Naive thymus-derived CD4-positive, alpha-beta T cell (primary cell): ENCODE measurements at regions not wholly inside any gene's neighbourhood (a gene's known extent, or its start where the extent isn't known, plus 50 kb on each side); places are given as distances from the start of the nearest gene placed in this dataset.
"Not testable (repeated sequence)": the region's sequence is repeated elsewhere in the genome, so short reads cannot be mapped to it uniquely, and the experiment has no call there.

ENCODE experiments used
- ATAC-seq: fragments of 150-1000 bp; cut with Tn5 transposase; 2 replicates; pipeline ENCODE4 v1.10.0; 2021; ENCODE audit warnings: mild to moderate bottlenecking, moderate library complexity
- CTCF ChIA-PET: fragments of 350-600 bp; sonication (Branson Sonifier 250); formaldehyde crosslinking; loops from one replicate; lab custom pipeline; 2021; ENCODE audit warnings: antibody characterized with exemption; lab: Charles Lee
- POLR2A ChIA-PET: fragments of 350-600 bp; sonication (Branson Sonifier 250); formaldehyde crosslinking; loops from one replicate; lab custom pipeline; 2021; ENCODE audit warnings: antibody characterized with exemption, inconsistent platforms; lab: Charles Lee
- DNase-seq, 9 donors: peaks; one replicate each; pipeline versions ENCODE4 v3.0.0 to v3.0.0-alpha.2; 2020 to 2022; ENCODE audit warnings: mixed read lengths in 1 of 9
- H3K27ac ChIP-seq: one replicate; pipeline ENCODE4 v1.7.0; 2013; ENCODE audit warnings: mild to moderate bottlenecking, low read depth, low read length, moderate library complexity
- H3K27me3 ChIP-seq, 2 donors: one replicate each; pipeline ENCODE4 v1.7.0; 2013; ENCODE audit warnings: low read length in 2 of 2, mild to moderate bottlenecking in 2 of 2, moderate library complexity in 2 of 2; ENCODE audit not compliant: control insufficient read depth in 2 of 2, insufficient read depth in 2 of 2
- H3K36me3 ChIP-seq, 3 experiments: 1 replicate in 2 of 3; 2 replicates in 1 of 3; pipeline ENCODE4 v1.7.0; 2013; ENCODE audit warnings: low read length in 3 of 3, mild to moderate bottlenecking in 3 of 3, moderate library complexity in 1 of 3; ENCODE audit not compliant: insufficient read depth in 3 of 3, control insufficient read depth in 2 of 3
- H3K4me1 ChIP-seq, 2 donors: one replicate each; pipeline ENCODE4 v1.7.0; 2013; ENCODE audit warnings: low read length in 2 of 2, mild to moderate bottlenecking in 2 of 2, moderate library complexity in 1 of 2; ENCODE audit not compliant: control insufficient read depth in 2 of 2, insufficient read depth in 2 of 2
- H3K4me3 ChIP-seq: 2 replicates; pipeline ENCODE4 v1.7.0; 2013; ENCODE audit warnings: mild to moderate bottlenecking, low read length
- H3K9me3 ChIP-seq, 3 experiments: 1 replicate in 2 of 3; 2 replicates in 1 of 3; pipeline ENCODE4 v1.7.0; 2013; ENCODE audit warnings: low read length in 3 of 3; ENCODE audit not compliant: control insufficient read depth in 2 of 3
- H3K27ac Mint-ChIP-seq, 9 donors: one replicate each; pipeline ENCODE4 v1.8.0; 2020 to 2022; ENCODE audit warnings: mixed read lengths in 9 of 9, mild to moderate bottlenecking in 8 of 9, moderate library complexity in 5 of 9, inconsistent platforms in 2 of 9
- H3K27me3 Mint-ChIP-seq, 5 donors: one replicate each; pipeline ENCODE4 v1.8.0; 2021 to 2022; ENCODE audit warnings: mixed read lengths in 5 of 5, mild to moderate bottlenecking in 1 of 5
- H3K36me3 Mint-ChIP-seq, 5 donors: one replicate each; pipeline ENCODE4 v1.8.0; 2020 to 2022; ENCODE audit warnings: mixed read lengths in 5 of 5, mild to moderate bottlenecking in 3 of 5, inconsistent platforms in 1 of 5
- H3K4me1 Mint-ChIP-seq, 7 donors: one replicate each; pipeline ENCODE4 v1.8.0; 2020 to 2022; ENCODE audit warnings: mixed read lengths in 7 of 7, mild to moderate bottlenecking in 3 of 7, inconsistent platforms in 1 of 7
- H3K4me3 Mint-ChIP-seq, 10 donors: one replicate each; pipeline ENCODE4 v1.8.0; 2020 to 2022; ENCODE audit warnings: mild to moderate bottlenecking in 10 of 10, mixed read lengths in 10 of 10, moderate library complexity in 6 of 10, inconsistent platforms in 2 of 10
- H3K9me3 Mint-ChIP-seq, 11 donors: one replicate each; pipeline ENCODE4 v1.8.0; 2020 to 2022; ENCODE audit warnings: mixed read lengths in 11 of 11, mild to moderate bottlenecking in 4 of 11, inconsistent platforms in 1 of 11, moderate library complexity in 1 of 11
- intact Hi-C, 2 donors: fragments of 100-400 bp; cut with micrococcal nuclease; formaldehyde crosslinking; loops; one replicate each; pipeline ENCODE4 v1.15.1; 2023

DNA sequence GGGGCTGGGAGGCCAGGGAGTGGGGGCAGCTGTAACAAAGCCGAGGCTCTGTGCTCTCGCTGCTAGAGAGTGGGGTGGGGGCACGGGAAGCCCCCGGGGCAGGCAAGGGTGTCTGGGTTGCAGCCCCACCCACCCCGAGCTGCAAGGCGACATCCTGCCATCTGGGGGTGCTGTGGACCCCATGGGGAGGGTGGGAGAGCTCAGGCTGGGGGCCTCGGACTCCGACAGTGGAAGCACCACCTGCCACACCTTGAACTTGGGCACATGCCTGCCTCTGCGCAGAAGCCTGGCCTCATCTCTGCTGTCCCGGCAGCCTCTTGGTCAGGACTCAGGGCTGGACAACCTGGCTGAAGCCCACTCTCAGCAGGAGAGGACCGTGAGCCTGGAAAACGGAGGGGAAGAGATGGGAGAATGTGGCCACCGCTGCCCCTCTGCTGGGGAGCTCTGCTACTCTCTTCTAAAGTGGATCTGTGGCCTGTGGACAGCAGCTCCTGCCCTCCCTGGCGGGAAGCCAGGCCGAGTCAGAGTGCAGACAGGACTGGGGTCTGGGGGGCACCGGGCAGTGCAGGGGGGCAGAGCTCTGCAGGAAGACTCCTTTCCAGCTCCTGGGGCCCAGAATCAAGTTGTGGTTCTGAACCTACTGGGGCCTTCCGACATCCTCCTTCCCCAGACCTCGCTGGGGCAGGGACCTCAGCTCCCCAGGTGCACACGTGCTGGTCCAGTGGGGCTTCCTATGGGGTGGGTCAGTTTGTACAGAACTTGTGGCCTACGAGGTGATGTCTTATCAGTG, 207.2 kb downstream of the BANP start:
- H3K36me3 Mint-ChIP-seq, H3K9me3 Mint-ChIP-seq, H3K36me3 ChIP-seq, H3K4me1 ChIP-seq, H3K27ac Mint-ChIP-seq, CTCF ChIA-PET, H3K4me3 ChIP-seq, H3K27ac ChIP-seq, POLR2A ChIA-PET, ATAC-seq, intact Hi-C loops, H3K9me3 ChIP-seq, DNase-seq, H3K27me3 ChIP-seq, H3K27me3 Mint-ChIP-seq, H3K4me3 Mint-ChIP-seq, H3K4me1 Mint-ChIP-seq: not testable (repeated sequence)

DNA sequence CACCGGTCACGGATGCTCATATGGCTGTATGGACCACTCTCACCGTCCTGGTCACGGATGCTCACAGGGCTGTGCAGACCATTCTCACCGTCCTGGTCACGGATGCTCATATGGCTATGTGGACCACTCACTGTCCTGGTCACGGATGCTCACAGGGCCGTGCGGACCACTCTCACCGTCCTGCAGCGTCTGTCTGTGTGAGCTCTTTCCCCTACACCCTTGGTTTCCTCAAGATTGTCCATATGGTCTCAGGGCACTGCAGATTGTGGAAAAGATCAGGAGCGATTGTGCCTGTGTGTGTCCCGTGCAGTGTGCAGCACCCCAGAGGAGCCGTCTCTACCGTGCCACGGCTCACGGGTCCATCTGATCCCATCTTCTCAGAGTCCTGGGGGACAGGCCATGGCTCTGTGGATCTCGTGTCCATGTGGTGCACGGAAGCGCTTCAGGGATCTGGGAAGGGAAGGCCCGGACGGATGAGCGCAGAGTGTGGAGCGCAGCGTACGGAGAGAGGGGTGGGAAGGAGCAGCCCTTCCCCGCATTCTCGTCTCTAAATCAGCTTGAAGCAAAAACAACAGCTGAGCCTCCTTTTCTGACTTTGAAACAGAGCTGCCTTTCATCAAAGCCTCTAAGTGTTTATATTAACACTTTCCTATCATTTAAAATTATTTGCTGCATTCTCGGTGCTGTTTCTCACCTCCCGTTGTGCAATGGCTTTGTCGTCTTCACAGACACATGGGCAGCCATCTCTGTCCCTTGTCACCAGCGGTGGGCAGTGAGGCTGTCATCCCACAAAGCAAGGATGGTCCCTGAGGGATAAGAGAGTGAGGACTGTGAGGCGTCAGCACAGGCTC, 208.0 kb downstream of the BANP start:
- H3K27ac ChIP-seq, H3K36me3 Mint-ChIP-seq, H3K4me3 ChIP-seq, H3K27ac Mint-ChIP-seq, H3K27me3 ChIP-seq, intact Hi-C loops, ATAC-seq, H3K36me3 ChIP-seq, H3K9me3 Mint-ChIP-seq, H3K4me3 Mint-ChIP-seq, POLR2A ChIA-PET, H3K4me1 ChIP-seq, H3K9me3 ChIP-seq, DNase-seq, H3K4me1 Mint-ChIP-seq: not testable (repeated sequence)
- H3K27me3 Mint-ChIP-seq, result peaks cover 0 to 12% (median 5%) of the 10 kb centered on the region in 5 donors
- CTCF ChIA-PET, result interaction anchor here (0.7 kb wide), 1 partner anchor 178 kb away, joined by 3 read pairs; no protein-coding TSS in a partner anchor

DNA sequence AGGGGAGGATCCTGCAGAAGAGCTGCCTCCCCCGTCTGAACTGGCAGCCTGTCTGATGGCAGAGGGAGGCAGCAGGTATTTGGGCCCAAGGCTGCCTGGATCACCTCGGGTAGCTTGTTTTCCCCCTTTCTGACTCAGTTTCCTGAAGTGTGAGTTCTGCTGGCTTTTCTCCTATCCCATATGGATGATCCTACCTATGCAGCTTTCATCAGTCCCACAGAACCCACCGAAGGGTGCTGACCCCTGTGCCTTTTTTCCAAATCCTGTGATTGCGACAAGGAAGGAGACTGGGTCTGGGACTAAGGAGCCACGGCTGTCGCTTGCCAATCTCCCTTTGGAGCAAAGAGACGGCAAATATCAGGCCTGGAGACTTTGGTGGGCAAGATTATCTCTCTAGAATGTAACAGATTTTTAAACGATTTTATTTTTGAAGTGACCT, 208.7 kb downstream of the BANP start:
- DNase-seq, POLR2A ChIA-PET: not testable (repeated sequence)

DNA sequence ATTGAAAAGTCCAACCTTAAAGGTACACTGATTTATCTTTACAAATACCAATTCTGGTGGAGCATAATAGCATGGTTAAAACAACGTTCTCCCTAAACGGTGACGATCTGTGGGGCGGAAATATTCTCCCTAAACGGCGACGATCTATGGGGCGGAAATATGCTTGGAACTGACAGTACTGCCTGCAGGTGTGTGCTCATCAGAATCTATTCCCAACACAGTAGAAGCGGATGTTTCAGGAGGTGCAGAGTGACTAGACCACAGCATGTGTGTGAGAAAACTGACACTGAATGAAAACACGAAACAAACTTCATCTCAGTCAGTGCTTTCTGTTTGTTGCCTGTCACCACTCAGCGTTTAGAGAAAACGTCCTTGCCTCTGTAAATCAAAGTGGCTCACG, 210.0 kb downstream of the BANP start:
- DNase-seq, CTCF ChIA-PET, H3K9me3 Mint-ChIP-seq: not testable (repeated sequence)

More for the DNA sequence above, 208.7 kb downstream of the BANP start:
- CTCF ChIA-PET, H3K27ac Mint-ChIP-seq, H3K9me3 ChIP-seq, H3K4me3 ChIP-seq, H3K36me3 Mint-ChIP-seq, H3K4me1 ChIP-seq, H3K4me1 Mint-ChIP-seq, H3K4me3 Mint-ChIP-seq, H3K27ac ChIP-seq, intact Hi-C loops, H3K9me3 Mint-ChIP-seq, H3K36me3 ChIP-seq, ATAC-seq, H3K27me3 ChIP-seq: not testable (repeated sequence)
- peaks cover 0 to 14% (median 5%) of the 10 kb centered on the region in 5 donors for H3K27me3 Mint-ChIP-seq

DNA sequence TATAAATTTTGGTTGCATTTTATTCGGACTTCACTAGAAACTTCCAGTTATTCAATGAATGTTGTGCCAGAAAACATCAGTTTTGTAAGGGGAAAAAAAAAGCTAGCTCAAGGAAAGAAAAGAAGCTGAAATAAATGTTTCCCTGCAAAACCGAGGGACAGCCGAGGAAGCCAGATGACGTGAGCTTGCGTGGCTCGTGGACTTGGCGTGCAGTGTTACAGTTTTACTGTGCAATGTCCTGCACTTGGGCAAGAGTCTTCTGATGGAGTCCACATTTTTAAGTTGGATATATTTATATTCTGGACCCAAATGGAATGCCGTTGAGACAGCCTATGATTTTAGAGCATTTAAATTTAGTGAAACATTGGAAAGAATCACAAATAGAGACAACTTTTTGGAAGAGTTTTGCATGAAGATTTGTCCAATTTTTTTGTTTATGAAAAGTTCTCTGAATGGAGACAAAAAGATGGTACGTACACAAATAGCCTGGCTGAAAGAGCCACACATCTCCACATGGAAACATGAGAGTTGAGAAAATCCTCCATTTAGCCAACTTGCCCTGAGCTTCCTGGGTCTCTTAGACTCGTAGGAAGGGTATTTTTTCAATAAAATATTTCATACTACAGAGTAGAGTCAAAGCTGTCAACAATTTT, 210.5 kb downstream of the BANP start:
- intact Hi-C loops, CTCF ChIA-PET, POLR2A ChIA-PET: not testable (repeated sequence)

More for the DNA sequence above, 210.0 kb downstream of the BANP start:
- H3K4me3 Mint-ChIP-seq, ATAC-seq, H3K36me3 Mint-ChIP-seq, H3K27me3 ChIP-seq, intact Hi-C loops, H3K9me3 ChIP-seq, H3K4me3 ChIP-seq, H3K27ac ChIP-seq, H3K27ac Mint-ChIP-seq, H3K36me3 ChIP-seq, POLR2A ChIA-PET, H3K4me1 Mint-ChIP-seq, H3K4me1 ChIP-seq: not testable (repeated sequence)
- H3K27me3 Mint-ChIP-seq, result peaks cover 0 to 14% (median 3%) of the 10 kb centered on the region in 5 donors

DNA sequence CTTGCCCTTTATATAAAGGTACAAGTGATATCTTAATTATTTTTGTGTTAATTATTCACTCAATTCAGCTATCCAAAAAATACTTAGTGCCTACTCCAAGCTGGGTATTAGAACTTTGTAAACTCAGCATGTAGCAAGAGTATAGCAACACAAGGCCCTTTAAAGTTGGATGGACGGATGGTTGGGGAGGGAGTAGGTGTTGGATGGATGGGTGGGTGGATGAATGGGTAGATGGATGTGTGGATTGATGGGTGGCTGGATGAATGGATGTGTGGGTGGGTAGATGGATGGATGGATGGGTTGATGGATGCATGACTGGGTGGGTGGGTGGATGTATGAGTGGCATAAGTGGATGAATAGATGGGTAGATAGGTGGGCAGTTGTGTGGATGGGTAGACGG, 211.5 kb downstream of the BANP start:
- H3K27ac Mint-ChIP-seq, ATAC-seq, H3K4me1 Mint-ChIP-seq, H3K36me3 ChIP-seq, H3K27ac ChIP-seq, H3K9me3 Mint-ChIP-seq, H3K4me1 ChIP-seq, H3K4me3 Mint-ChIP-seq, H3K9me3 ChIP-seq, H3K36me3 Mint-ChIP-seq, POLR2A ChIA-PET, CTCF ChIA-PET, intact Hi-C loops, H3K27me3 ChIP-seq, DNase-seq, H3K4me3 ChIP-seq: not testable (repeated sequence)
- peaks cover 0 to 17% (median 5%) of the 10 kb centered on the region in 5 donors for H3K27me3 Mint-ChIP-seq

More for the DNA sequence above, 210.5 kb downstream of the BANP start:
- not testable (repeated sequence) for H3K4me3 ChIP-seq, DNase-seq, H3K27me3 ChIP-seq, H3K27ac Mint-ChIP-seq, H3K4me1 ChIP-seq, H3K36me3 Mint-ChIP-seq, H3K9me3 Mint-ChIP-seq, H3K9me3 ChIP-seq, H3K4me3 Mint-ChIP-seq, H3K27ac ChIP-seq, H3K4me1 Mint-ChIP-seq, ATAC-seq, H3K36me3 ChIP-seq
- H3K27me3 Mint-ChIP-seq, result peaks cover 0 to 14% (median 3%) of the 10 kb centered on the region in 5 donors
